H1 (cell line): ENCODE measurements at regions not wholly inside any gene's neighbourhood (a gene's known extent, or its start where the extent isn't known, plus 50 kb on each side); places are given as distances from the start of the nearest gene placed in this dataset.

Experiments used
- CTCF ChIA-PET: fragments of 300-600 bp; sonication (Branson Sonifier 250); formaldehyde crosslinking; loops from one replicate; lab custom pipeline; 2021; ENCODE audit not compliant: partially characterized antibody; lab: Charles Lee
- POLR2A ChIA-PET: fragments of 300-600 bp; sonication (Branson Sonifier 250); formaldehyde crosslinking; loops from one replicate; lab custom pipeline; 2021; ENCODE audit warnings: inconsistent platforms; ENCODE audit not compliant: partially characterized antibody; lab: Charles Lee
- DNase-seq, 2 experiments: peaks; one replicate each; pipeline versions ENCODE4 v3.0.0 to v3.0.0-alpha.2; 2010 to 2022; ENCODE audit warnings: low spot score in 2 of 2, low read depth in 1 of 2, mixed read lengths in 1 of 2
- FAIRE-seq: peaks from 2 replicates; lab custom pipeline; 2011; peaks lifted over from hg19 to GRCh38; lab: Jason Lieb, UNC
- H2AFZ ChIP-seq: 2 replicates; pipeline ENCODE4 v1.8.1; 2012; ENCODE audit warnings: low read length, inconsistent platforms
- H2AK5ac ChIP-seq: 2 replicates; pipeline ENCODE4 v1.6.1; 2013; ENCODE audit warnings: low read depth, low read length
- H2BK120ac ChIP-seq: replicated peaks from 2 replicates; pipeline ENCODE3; 2013; ENCODE audit warnings: low read depth, low read length, inconsistent platforms
- H2BK12ac ChIP-seq: 2 replicates; pipeline ENCODE4 v1.6.1; 2013; ENCODE audit warnings: low read depth, low read length
- H2BK15ac ChIP-seq: 2 replicates; pipeline ENCODE4 v1.6.1; 2013; ENCODE audit warnings: low read length
- H2BK20ac ChIP-seq: 2 replicates; pipeline ENCODE4 v1.6.1; 2013; ENCODE audit warnings: low read length
- H2BK5ac ChIP-seq: 2 replicates; pipeline ENCODE4 v1.6.1; 2013; ENCODE audit warnings: low read depth, low read length
- H3K14ac ChIP-seq: 2 replicates; pipeline ENCODE4 v1.6.1; 2013; ENCODE audit warnings: inconsistent platforms; ENCODE audit not compliant: insufficient read length
- H3K18ac ChIP-seq: 2 replicates; pipeline ENCODE4 v1.6.1; 2013; ENCODE audit warnings: low read length; ENCODE audit errors: extremely low read depth
- H3K23ac ChIP-seq: 2 replicates; pipeline ENCODE4 v1.6.1; 2013; ENCODE audit warnings: inconsistent platforms; ENCODE audit not compliant: insufficient read length
- H3K23me2 ChIP-seq: 2 replicates; pipeline ENCODE4 v1.6.1; 2013; ENCODE audit warnings: low read depth, low read length
- H3K27ac ChIP-seq: 2 replicates; pipeline ENCODE4 v1.6.1; 2011; ENCODE audit warnings: low read depth, low read length, inconsistent platforms
- H3K27me3 ChIP-seq, 4 experiments: replicated peaks in 1 of 4; 1 replicate in 1 of 4; 2 replicates in 3 of 4; pipeline versions ENCODE4 v1.6.1 to v1.8.1; 2011 to 2013; ENCODE audit warnings: low read length in 3 of 4, mild to moderate bottlenecking in 3 of 4, inconsistent platforms in 2 of 4, mixed read lengths in 2 of 4, moderate library complexity in 1 of 4; ENCODE audit not compliant: control insufficient read depth in 3 of 4, insufficient read depth in 3 of 4; ENCODE audit errors: extremely low read depth in 1 of 4
- H3K36me3 ChIP-seq, 4 experiments: 2 replicates each; pipeline versions ENCODE4 v1.6.1 to v1.8.1; 2011 to 2013; ENCODE audit warnings: mild to moderate bottlenecking in 4 of 4, low read length in 3 of 4, moderate library complexity in 2 of 4, control low read depth in 1 of 4, inconsistent platforms in 1 of 4; ENCODE audit not compliant: insufficient read depth in 4 of 4, control insufficient read depth in 2 of 4
- H3K4ac ChIP-seq: replicated peaks from 2 replicates; pipeline ENCODE3; 2013; ENCODE audit warnings: low read length, low read depth, mixed read lengths, inconsistent platforms; ENCODE audit not compliant: insufficient read length
- H3K4me1 ChIP-seq, 4 experiments: replicated peaks in 1 of 4; 1 replicate in 1 of 4; 2 replicates in 3 of 4; pipeline versions ENCODE4 v1.6.1 to v1.8.1; 2011 to 2013; ENCODE audit warnings: low read length in 3 of 4, inconsistent platforms in 2 of 4, mixed read lengths in 1 of 4; ENCODE audit not compliant: insufficient read depth in 4 of 4, control insufficient read depth in 3 of 4
- H3K4me2 ChIP-seq, 2 experiments: 2 replicates each; pipeline versions ENCODE4 v1.6.1 to v1.8.1; 2011 to 2013; ENCODE audit warnings: low read depth in 2 of 2, low read length in 2 of 2, control low read depth in 1 of 2, inconsistent platforms in 1 of 2, mild to moderate bottlenecking in 1 of 2; ENCODE audit not compliant: insufficient read depth in 1 of 2
- H3K4me3 ChIP-seq, 4 experiments: fragments of 200-600, 300-600 bp in 1 of 4; sonication (generic), shearing (Covaris generic), sonication (Bioruptor Twin) in 1 of 4; 2 replicates each; pipeline versions ENCODE4 v1.5.1 to v1.8.1; 2011 to 2016; ENCODE audit warnings: low read length in 4 of 4, low read depth in 3 of 4, control low read depth in 2 of 4, inconsistent platforms in 2 of 4, mild to moderate bottlenecking in 2 of 4, mixed read lengths in 1 of 4, moderate library complexity in 1 of 4; ENCODE audit not compliant: insufficient read depth in 2 of 4; ENCODE audit errors: extremely low read depth in 1 of 4
- H3K56ac ChIP-seq: replicated peaks from 2 replicates; pipeline ENCODE3; 2013; ENCODE audit warnings: low read depth, mild to moderate bottlenecking, mixed read lengths, low read length, inconsistent platforms; ENCODE audit not compliant: insufficient read length
- H3K79me1 ChIP-seq: 2 replicates; pipeline ENCODE4 v1.6.1; 2013; ENCODE audit warnings: low read depth, low read length, control low read depth
- H3K79me2 ChIP-seq, 2 experiments: 2 replicates each; pipeline versions ENCODE4 v1.6.1 to v1.8.1; 2012 to 2013; ENCODE audit warnings: low read length in 2 of 2, mild to moderate bottlenecking in 2 of 2, inconsistent platforms in 1 of 2; ENCODE audit not compliant: insufficient read depth in 2 of 2, control insufficient read depth in 1 of 2
- H3K9ac ChIP-seq, 4 experiments: replicated peaks in 1 of 4; 1 replicate in 1 of 4; 2 replicates in 3 of 4; pipeline versions ENCODE4 v1.6.1 to v1.8.1; 2011 to 2013; ENCODE audit warnings: low read depth in 3 of 4, low read length in 3 of 4, control low read depth in 2 of 4, mild to moderate bottlenecking in 2 of 4, moderate library complexity in 2 of 4, inconsistent platforms in 1 of 4; ENCODE audit errors: extremely low read depth in 1 of 4
- H3K9me3 ChIP-seq, 2 experiments: 2 replicates each; pipeline versions ENCODE4 v1.6.1 to v1.8.1; 2012 to 2013; ENCODE audit warnings: mild to moderate bottlenecking in 2 of 2, moderate library complexity in 2 of 2, control low read depth in 1 of 2, inconsistent platforms in 1 of 2, low read depth in 1 of 2, low read length in 1 of 2, mixed read lengths in 1 of 2; ENCODE audit not compliant: insufficient read depth in 2 of 2
- H4K20me1 ChIP-seq, 2 experiments: replicated peaks in 1 of 2; 2 replicates each; pipeline versions ENCODE3 to v1.8.1; 2011 to 2013; ENCODE audit warnings: inconsistent platforms in 2 of 2, low read length in 2 of 2, mild to moderate bottlenecking in 1 of 2; ENCODE audit not compliant: insufficient read depth in 2 of 2, control insufficient read depth in 1 of 2
- H4K5ac ChIP-seq: 2 replicates; pipeline ENCODE4 v1.6.1; 2013; ENCODE audit warnings: low read length, low read depth, mixed read lengths, inconsistent platforms; ENCODE audit not compliant: insufficient read length
- H4K8ac ChIP-seq: 2 replicates; pipeline ENCODE4 v1.8.0; 2013; ENCODE audit warnings: mild to moderate bottlenecking, moderate library complexity, low read length, inconsistent platforms; ENCODE audit not compliant: insufficient read depth; ENCODE audit errors: extremely low read depth
- H4K91ac ChIP-seq: replicated peaks from 2 replicates; pipeline ENCODE3; 2013; ENCODE audit warnings: low read length, mixed read lengths, inconsistent platforms; ENCODE audit not compliant: insufficient read length
- ATF3 ChIP-seq: IDR thresholded peaks from 2 replicates; pipeline ENCODE4 v1.6.1; 2011; ENCODE audit warnings: low read depth, mild to moderate bottlenecking, low read length; ENCODE audit not compliant: insufficient read depth
- CBX5 ChIP-seq: fragments of 300-800, 300-1000 bp; sonication (generic); IDR thresholded peaks from 2 replicates; pipeline ENCODE4 v1.7.1; 2016; ENCODE audit warnings: antibody characterized with exemption, low read length, low read depth
- CBX8 ChIP-seq: fragments of 300-800, 300-1000 bp; sonication (generic); IDR thresholded peaks from 2 replicates; pipeline ENCODE4 v1.7.1; 2016; ENCODE audit warnings: low read depth, low read length, borderline replicate concordance
- CHD2 ChIP-seq: IDR thresholded peaks from 2 replicates; pipeline ENCODE4 v1.6.1; 2012; ENCODE audit warnings: low read length, improper control_type of control experiment
- FOSL1 ChIP-seq: IDR thresholded peaks from 2 replicates; pipeline ENCODE4 v1.6.1; 2011; ENCODE audit warnings: mild to moderate bottlenecking, low read depth, low read length, moderate library complexity; ENCODE audit not compliant: insufficient read depth
- HDAC2 ChIP-seq, 2 experiments: fragments of 300-600 bp in 1 of 2; sonication (generic) in 1 of 2; IDR thresholded peaks; 2 replicates each; pipeline ENCODE4 v1.6.1; 2011 to 2012; ENCODE audit warnings: low read depth in 2 of 2, low read length in 2 of 2, mild to moderate bottlenecking in 2 of 2, moderate library complexity in 2 of 2, borderline replicate concordance in 1 of 2, inconsistent platforms in 1 of 2
- MAFK ChIP-seq: IDR thresholded peaks from 2 replicates; pipeline ENCODE4 v1.6.1; 2012; ENCODE audit warnings: low read depth, mild to moderate bottlenecking, improper control_type of control experiment, low read length
- NRF1 ChIP-seq: IDR thresholded peaks from 2 replicates; pipeline ENCODE4 v1.6.1; 2011; ENCODE audit warnings: mild to moderate bottlenecking, low read depth, low read length, improper control_type of control experiment
- PHF8 ChIP-seq: fragments of 200-600 bp; sonication (generic); conservative IDR thresholded peaks from 2 replicates; pipeline ENCODE4 v1.7.1; 2012; ENCODE audit warnings: low read depth, mild to moderate bottlenecking, inconsistent platforms, low read length, moderate library complexity
- POLR2AphosphoS5 ChIP-seq: IDR thresholded peaks from 2 replicates; pipeline ENCODE4 v1.6.1; 2011; ENCODE audit warnings: low read depth, low read length
- TCF12 ChIP-seq: IDR thresholded peaks from 2 replicates; pipeline ENCODE4 v1.6.1; 2011; ENCODE audit warnings: low read depth, mild to moderate bottlenecking, low read length
- WGBS, 2 experiments: shearing (Covaris generic) in 1 of 2; methylation state at CpG; one replicate each; pipeline versions ENCODE4 v1.1.6 to v1.1.7; 2013 to 2015; ENCODE audit warnings: low lambda C conversion rate in 2 of 2, mixed read lengths in 2 of 2, inconsistent platforms in 1 of 2, low coverage in 1 of 2, missing lambda C conversion rate in 1 of 2; ENCODE audit not compliant: insufficient replicate concordance in 2 of 2, insufficient coverage in 1 of 2, insufficient read length in 1 of 2; ENCODE audit errors: extremely low coverage in 1 of 2, missing lambda C conversion rate in 1 of 2; 5-methylcytosine and 5-hydroxymethylcytosine counted together

GRCh38 chr2:128638341-128639119 is 319.9 kb upstream of the HS6ST1 start:
- Histone ChIP-seq H3K9ac (peak overlapping the region in 2 of 4 experiments; percentile 14 to 61; a peak in 2 of 7 replicates), H3K79me2 (no peaks in the 10 kb centered on the region), H3K4me2 (peak overlapping the region; percentile 25 to 32; a peak in 3 of 4 replicates), H3K4me3 (peak overlapping the region in 1 of 4 experiments; percentile 16; a peak in 2 of 8 replicates), H2BK12ac (peak overlapping the region; percentile 95), H4K91ac (peak overlapping the region; percentile 100), H3K56ac (peak overlapping the region; percentile 32), H2BK120ac (peak overlapping the region; percentile 34), H3K18ac (peak overlapping the region; percentile 97), H2BK5ac (peak overlapping the region; percentile 100), H3K27ac (peak overlapping the region; percentile 91), H2AFZ (no peak overlapping the region), H4K20me1 (no peaks in the 10 kb centered on the region), H4K8ac (no peak overlapping the region), H4K5ac (peak overlapping the region; percentile 16), H2BK20ac (peak overlapping the region; percentile 100), H3K9me3 (no peaks in the 10 kb centered on the region), H3K27me3 (peaks cover 0 to 2% (median 0%) of the 10 kb centered on the region in 4 experiments; a peak in 2 of 7 replicates), H3K4me1 (peaks cover 17 to 35% (median 25%) of the 10 kb centered on the region in 4 experiments), H3K4ac (no peak overlapping the region), H2AK5ac (peak overlapping the region; percentile 99), H3K14ac (no peak overlapping the region), H3K23ac (no peak overlapping the region), H3K79me1 (no peaks in the 10 kb centered on the region), H3K23me2 (no peaks in the 10 kb centered on the region), H3K36me3 (no peaks in the 10 kb centered on the region), H2BK15ac (no peak overlapping the region)
- peak; percentile 85 to 88 for DNase-seq
- peak; percentile 100 for FAIRE-seq
- POLR2A ChIA-PET: interaction anchor here (0.6 to 1.6 kb wide), 10 partner anchors 8 to 276 kb away, joined by 3 to 4 read pairs (median 4); no protein-coding TSS in a partner anchor
- whole genome bisulfite sequencing, 2 experiments: 47% methylated on average over 12 of the region's 12 CpGs; no CpG with 5 or more reads in 1 of the 2 experiments
- CTCF ChIA-PET: interaction anchor here (0.8 to 2.4 kb wide), 7 partner anchors 9 to 333 kb away, joined by 3 to 7 read pairs (median 4); no protein-coding TSS in a partner anchor
- no peak for TF ChIP-seq MAFK
- TF ChIP-seq HDAC2 (IDR thresholded peaks at IDR 0.05; ENCODE audit: borderline replicate concordance in 1 of 2, low read depth in 2 of 2, low read length in 2 of 2): peak; percentile 61 to 77; a peak in 2 of 4 replicates
- no peak for TF ChIP-seq FOSL1
- TF ChIP-seq ATF3: no peak
- TF ChIP-seq CHD2: peak; percentile 10; the same call in 1 of the 2 replicates
- TF ChIP-seq PHF8: no peak
- TF ChIP-seq TCF12: peak; percentile 59; the same call in 1 of the 2 replicates
- TF ChIP-seq CBX5: no peak
- peak; percentile 45; the same call in 1 of the 2 replicates for TF ChIP-seq POLR2AphosphoS5
- no peak for TF ChIP-seq CBX8
- TF ChIP-seq NRF1: no peak
